ENCODE measurements at regions not wholly inside any gene's neighbourhood (a gene's known extent, or its start where the extent isn't known, plus 50 kb on each side); places are given as distances from the start of the nearest gene placed in this dataset.

DNA sequence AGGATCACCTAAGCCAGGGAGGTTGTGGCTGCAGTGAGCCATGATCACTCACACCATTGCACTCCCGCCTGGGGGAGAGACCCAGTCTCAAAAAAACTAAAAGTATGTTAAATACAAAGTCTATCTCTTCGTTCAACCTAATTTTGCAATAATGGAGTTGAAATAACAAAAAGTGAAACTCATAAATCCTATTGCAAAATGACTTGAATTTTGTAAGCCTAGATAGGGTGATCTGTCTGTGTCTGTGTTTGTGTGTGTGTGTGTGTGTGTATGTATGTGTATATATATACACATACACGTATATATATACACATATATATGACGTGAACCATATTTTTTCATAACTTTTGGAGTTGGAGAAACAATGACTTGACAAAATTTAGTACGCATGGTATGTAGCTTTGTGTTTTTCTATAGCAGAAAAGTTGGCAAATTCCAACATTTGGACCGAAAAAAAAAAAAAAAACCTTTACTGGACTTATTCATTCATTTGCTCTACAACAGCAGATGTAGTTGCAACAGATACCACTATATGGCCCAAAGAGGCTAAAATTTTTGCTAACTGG lies 76.9 kb upstream of the CDH6 start:
- no peak overlapping the region for H3K27ac ChIP-seq
- in situ Hi-C loops (cut with HindIII; ENCODE audit: low pct_ligation_motif_present, low sequenced_read_pairs) = no loop called here
- no peaks in the 10 kb centered on the region for H3K36me3 ChIP-seq (replicated peaks)
- no peak for DNase-seq
- TF ChIP-seq, protein P1, sequence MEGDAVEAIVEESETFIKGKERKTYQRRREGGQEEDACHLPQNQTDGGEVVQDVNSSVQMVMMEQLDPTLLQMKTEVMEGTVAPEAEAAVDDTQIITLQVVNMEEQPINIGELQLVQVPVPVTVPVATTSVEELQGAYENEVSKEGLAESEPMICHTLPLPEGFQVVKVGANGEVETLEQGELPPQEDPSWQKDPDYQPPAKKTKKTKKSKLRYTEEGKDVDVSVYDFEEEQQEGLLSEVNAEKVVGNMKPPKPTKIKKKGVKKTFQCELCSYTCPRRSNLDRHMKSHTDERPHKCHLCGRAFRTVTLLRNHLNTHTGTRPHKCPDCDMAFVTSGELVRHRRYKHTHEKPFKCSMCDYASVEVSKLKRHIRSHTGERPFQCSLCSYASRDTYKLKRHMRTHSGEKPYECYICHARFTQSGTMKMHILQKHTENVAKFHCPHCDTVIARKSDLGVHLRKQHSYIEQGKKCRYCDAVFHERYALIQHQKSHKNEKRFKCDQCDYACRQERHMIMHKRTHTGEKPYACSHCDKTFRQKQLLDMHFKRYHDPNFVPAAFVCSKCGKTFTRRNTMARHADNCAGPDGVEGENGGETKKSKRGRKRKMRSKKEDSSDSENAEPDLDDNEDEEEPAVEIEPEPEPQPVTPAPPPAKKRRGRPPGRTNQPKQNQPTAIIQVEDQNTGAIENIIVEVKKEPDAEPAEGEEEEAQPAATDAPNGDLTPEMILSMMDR (IDR thresholded peaks at IDR 0.05; ENCODE audit: low read depth, low read length, missing control alignments) = no peak
- no peak overlapping the region for H3K4me3 ChIP-seq (ENCODE audit: low read depth, low read length)
- H3K27me3 ChIP-seq (replicated peaks) = no peaks in the 10 kb centered on the region

GRCh38 chr5:31114817-31115216 lies 78.7 kb upstream of the CDH6 start:
- no peak for DNase-seq

DNA sequence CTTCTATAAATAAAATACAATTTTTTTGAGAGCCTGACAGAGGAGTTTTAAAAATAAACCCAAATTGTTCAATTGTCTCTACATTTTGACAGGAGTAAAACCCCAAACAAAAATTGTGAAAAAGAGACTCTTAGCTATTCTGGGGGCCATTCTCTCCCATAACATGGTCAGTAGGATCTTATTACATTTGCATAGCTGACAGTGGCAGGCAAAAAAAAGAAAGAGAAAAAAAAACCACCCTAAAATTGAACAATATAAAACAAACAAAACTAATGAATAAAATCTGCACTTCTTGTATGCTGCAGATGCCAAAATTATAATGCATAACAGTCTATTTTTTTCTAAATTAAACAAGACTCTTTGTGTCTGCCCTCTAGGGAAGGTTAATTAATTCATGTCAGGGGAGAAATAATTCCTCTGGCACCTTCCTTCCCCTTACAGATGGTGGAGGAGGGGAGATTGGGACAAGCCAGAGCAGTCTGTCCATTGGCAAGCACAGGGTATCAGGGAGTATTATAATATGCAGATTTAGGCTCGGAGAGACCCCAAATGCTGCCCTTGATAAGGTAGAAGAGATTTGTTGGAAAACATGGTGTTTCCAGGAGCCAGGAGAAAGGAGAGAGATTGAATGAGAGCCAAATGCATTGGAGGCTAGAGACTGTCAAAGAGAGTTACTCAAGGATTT lies 79.7 kb upstream of the CDH6 start:
- Histone ChIP-seq H3K27me3 (replicated peaks) (no peaks in the 10 kb centered on the region), H3K36me3 (replicated peaks) (no peaks in the 10 kb centered on the region)
- in situ Hi-C loops (cut with HindIII; ENCODE audit: low pct_ligation_motif_present, low sequenced_read_pairs) = no loop called here

More at GRCh38 chr5:31114817-31115216, 78.7 kb upstream of the CDH6 start:
- Histone ChIP-seq H3K4me3 (ENCODE audit: low read depth, low read length) (no peak overlapping the region), H3K27me3 (replicated peaks) (no peaks in the 10 kb centered on the region), H3K36me3 (replicated peaks) (no peaks in the 10 kb centered on the region), H3K27ac (no peak overlapping the region)
- TF ChIP-seq, protein P1 (IDR thresholded peaks at IDR 0.05; ENCODE audit: low read depth, low read length, missing control alignments) = no peak
- in situ Hi-C loops (cut with HindIII; ENCODE audit: low pct_ligation_motif_present, low sequenced_read_pairs) = no loop called here

GRCh38 chr5:31113101-31113500 lies 80.4 kb upstream of the CDH6 start:
- DNase-seq = peak; percentile 69
- peak overlapping the region; percentile 4 for H3K27ac ChIP-seq
- in situ Hi-C loops (cut with HindIII; ENCODE audit: low pct_ligation_motif_present, low sequenced_read_pairs) = no loop called here
- no peak overlapping the region for H3K4me3 ChIP-seq (ENCODE audit: low read depth, low read length)
- no peaks in the 10 kb centered on the region for H3K27me3 ChIP-seq (replicated peaks)
- no peaks in the 10 kb centered on the region for H3K36me3 ChIP-seq (replicated peaks)
- TF ChIP-seq, protein P1 (IDR thresholded peaks at IDR 0.05; ENCODE audit: low read depth, low read length, missing control alignments) = no peak

More for the DNA sequence above, 79.7 kb upstream of the CDH6 start:
- H3K4me3 ChIP-seq (ENCODE audit: low read depth, low read length) = no peak overlapping the region
- TF ChIP-seq, protein P1 (IDR thresholded peaks at IDR 0.05; ENCODE audit: low read depth, low read length, missing control alignments) = no peak
- DNase-seq = no peak
- no peak overlapping the region for H3K27ac ChIP-seq

GRCh38 chr5:31107091-31107518 lies 86.4 kb upstream of the CDH6 start:
- peak; percentile 45 for DNase-seq
- Histone ChIP-seq H3K27ac (peak overlapping the region; percentile 92), H3K27me3 (replicated peaks) (no peaks in the 10 kb centered on the region), H3K4me3 (ENCODE audit: low read depth, low read length) (no peak overlapping the region), H3K36me3 (replicated peaks) (no peaks in the 10 kb centered on the region)
- TF ChIP-seq, protein P1 (IDR thresholded peaks at IDR 0.05; ENCODE audit: low read depth, low read length, missing control alignments) = no peak
- in situ Hi-C loops (cut with HindIII; ENCODE audit: low pct_ligation_motif_present, low sequenced_read_pairs) = no loop called here

Data from brain microvascular endothelial cell (primary cell).